DOHH2 (cell line): ENCODE measurements at regions not wholly inside any gene's neighbourhood (a gene's known extent, or its start where the extent isn't known, plus 50 kb on each side); places are given as distances from the start of the nearest gene placed in this dataset.

ENCODE experiments used
- CTCF ChIP-seq: fragments of 200-600 bp; sonication (generic); IDR thresholded peaks from one replicate; pipeline ENCODE4 v1.5.1; 2014; ENCODE audit warnings: antibody characterized with exemption, mild to moderate bottlenecking, low read depth, low read length; ENCODE audit not compliant: poor library complexity, severe bottlenecking
- EZH2phosphoT487 ChIP-seq: fragments of 200-600 bp; sonication (generic); IDR thresholded peaks from 2 replicates; pipeline ENCODE4 v1.6.1; 2017; ENCODE audit warnings: borderline replicate concordance, mild to moderate bottlenecking, antibody characterized with exemption, low read length, moderate library complexity, mixed read lengths

GRCh38 chr1:55334160-55334559 is 119.0 kb upstream of the USP24 start:
- TF ChIP-seq CTCF (no peak), EZH2phosphoT487 (no peak)
